COLO829 (cell line): ENCODE measurements at regions not wholly inside any gene's neighbourhood (a gene's known extent, or its start where the extent isn't known, plus 50 kb on each side); places are given as distances from the start of the nearest gene placed in this dataset.

Experiments used
- DNase-seq: peaks from one replicate; pipeline ENCODE4 v3.0.0; 2012; ENCODE audit warnings: low spot score

- no peak for DNase-seq
Measured at GRCh38 chr2:189369566-189369965, 71.7 kb upstream of the WDR75 start.

- no peak for DNase-seq
Measured at GRCh38 chr2:189370719-189371118, 70.6 kb upstream of the WDR75 start.

- DNase-seq, result no peak
Measured at GRCh38 chr2:189372688-189373257, 68.5 kb upstream of the WDR75 start.

- no peak for DNase-seq
Measured at GRCh38 chr2:189374481-189374880, 66.8 kb upstream of the WDR75 start.

GRCh38 chr2:189375842-189376241 is 65.4 kb upstream of the WDR75 start:
- no peak for DNase-seq

GRCh38 chr2:189379287-189379630 is 62.0 kb upstream of the WDR75 start:
- DNase-seq, result no peak

- no peak for DNase-seq
Measured at GRCh38 chr2:189379731-189380261, 61.5 kb upstream of the WDR75 start.

- no peak for DNase-seq
Measured at GRCh38 chr2:189382668-189383067, 58.6 kb upstream of the WDR75 start.

- no peak for DNase-seq
Measured at GRCh38 chr2:189386741-189387140, 54.5 kb upstream of the WDR75 start.

GRCh38 chr2:189391201-189391600 is 50.1 kb upstream of the WDR75 start:
- DNase-seq, result no peak
